ENCODE measurements at regions not wholly inside any gene's neighbourhood (a gene's known extent, or its start where the extent isn't known, plus 50 kb on each side); places are given as distances from the start of the nearest gene placed in this dataset.

DNA sequence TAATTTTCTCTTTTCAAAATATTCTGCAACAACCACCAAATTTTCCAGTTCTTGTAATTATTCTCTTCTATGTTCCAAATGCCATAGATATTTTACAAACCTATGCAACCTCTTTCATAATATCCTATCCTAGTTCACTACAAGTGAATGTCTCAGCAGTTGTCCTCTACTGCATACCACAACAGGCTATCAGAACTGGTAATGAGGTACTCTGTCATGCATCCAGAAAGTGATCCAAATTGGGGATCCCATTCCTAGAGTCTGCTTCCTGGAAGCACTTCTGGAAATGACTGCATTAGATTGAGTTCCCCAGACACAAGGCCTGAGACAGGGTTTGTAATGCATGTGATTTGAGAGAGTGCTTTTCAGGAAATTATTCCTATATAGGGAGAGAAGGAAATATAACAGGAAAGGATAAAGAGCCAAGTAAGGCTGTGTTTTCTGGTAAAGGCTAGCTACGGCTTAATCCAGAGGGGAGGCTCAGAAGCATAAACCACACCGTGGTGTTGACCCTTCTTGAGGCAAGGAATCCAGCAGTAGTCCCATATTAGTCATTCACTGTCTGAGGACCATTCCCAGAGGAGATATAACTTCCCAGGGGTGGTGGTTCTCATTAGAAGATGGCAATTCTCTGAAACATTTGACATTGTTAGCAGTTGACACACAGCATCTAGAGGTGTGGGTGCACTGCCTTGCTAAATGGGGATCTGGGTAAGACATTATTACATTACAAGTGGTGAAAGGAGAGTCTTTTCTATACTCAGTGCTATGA is 80.3 kb upstream of the FST start:
- H3K27ac ChIP-seq = no peak overlapping the region
- H3K36me3 ChIP-seq = no peaks in the 10 kb centered on the region
- no peaks in the 10 kb centered on the region for H3K27me3 ChIP-seq
- peaks cover 0 to 4% (median 2%) of the 10 kb centered on the region in 4 donors for H3K4me1 ChIP-seq
- H3K4me3 ChIP-seq = no peak overlapping the region
- WGBS, 2 donors = 78 to 80% methylated on average over 2 of the region's 2 CpGs
- no peak for ATAC-seq (ENCODE audit: low FRiP score in 2 of 2)
- H3K9me3 ChIP-seq = no peaks in the 10 kb centered on the region
- DNase-seq = no peak
- no peak for TF ChIP-seq EP300 (IDR thresholded peaks at IDR 0.05)
- no peak for TF ChIP-seq POLR2A (IDR thresholded peaks at IDR 0.05)
- TF ChIP-seq, protein P1, sequence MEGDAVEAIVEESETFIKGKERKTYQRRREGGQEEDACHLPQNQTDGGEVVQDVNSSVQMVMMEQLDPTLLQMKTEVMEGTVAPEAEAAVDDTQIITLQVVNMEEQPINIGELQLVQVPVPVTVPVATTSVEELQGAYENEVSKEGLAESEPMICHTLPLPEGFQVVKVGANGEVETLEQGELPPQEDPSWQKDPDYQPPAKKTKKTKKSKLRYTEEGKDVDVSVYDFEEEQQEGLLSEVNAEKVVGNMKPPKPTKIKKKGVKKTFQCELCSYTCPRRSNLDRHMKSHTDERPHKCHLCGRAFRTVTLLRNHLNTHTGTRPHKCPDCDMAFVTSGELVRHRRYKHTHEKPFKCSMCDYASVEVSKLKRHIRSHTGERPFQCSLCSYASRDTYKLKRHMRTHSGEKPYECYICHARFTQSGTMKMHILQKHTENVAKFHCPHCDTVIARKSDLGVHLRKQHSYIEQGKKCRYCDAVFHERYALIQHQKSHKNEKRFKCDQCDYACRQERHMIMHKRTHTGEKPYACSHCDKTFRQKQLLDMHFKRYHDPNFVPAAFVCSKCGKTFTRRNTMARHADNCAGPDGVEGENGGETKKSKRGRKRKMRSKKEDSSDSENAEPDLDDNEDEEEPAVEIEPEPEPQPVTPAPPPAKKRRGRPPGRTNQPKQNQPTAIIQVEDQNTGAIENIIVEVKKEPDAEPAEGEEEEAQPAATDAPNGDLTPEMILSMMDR (IDR thresholded peaks at IDR 0.05) = no peak
- TF ChIP-seq POLR2AphosphoS5 (IDR thresholded peaks at IDR 0.05) = no peak

DNA sequence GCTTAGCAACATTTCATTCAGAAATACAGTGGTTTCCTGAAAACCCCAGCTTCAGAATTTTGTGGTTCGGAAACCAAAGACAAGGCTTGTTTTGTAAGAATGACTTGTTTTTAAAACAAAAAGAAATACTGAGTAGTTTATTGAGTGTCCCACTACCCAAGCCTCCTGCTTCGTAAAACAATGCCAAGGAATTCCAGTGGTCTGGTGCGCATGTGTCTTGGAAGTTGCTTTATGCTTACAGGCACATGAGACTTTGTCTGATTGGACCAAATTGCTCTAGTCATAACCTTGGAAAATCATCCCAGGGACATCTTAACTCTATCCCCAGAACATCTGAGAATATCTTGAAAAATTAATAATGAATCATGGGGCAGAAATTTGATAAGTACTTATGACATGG is 77.1 kb upstream of the FST start:
- peaks cover 0 to 9% (median 5%) of the 10 kb centered on the region in 4 donors for H3K4me1 ChIP-seq
- no peaks in the 10 kb centered on the region for H3K36me3 ChIP-seq
- no peak for ATAC-seq (ENCODE audit: low FRiP score in 2 of 2)
- no peak overlapping the region for H3K27ac ChIP-seq
- no peaks in the 10 kb centered on the region for H3K27me3 ChIP-seq
- TF ChIP-seq, protein P1 (IDR thresholded peaks at IDR 0.05) = no peak
- TF ChIP-seq EP300 (IDR thresholded peaks at IDR 0.05) = no peak
- TF ChIP-seq POLR2A (IDR thresholded peaks at IDR 0.05) = no peak
- no peak for TF ChIP-seq POLR2AphosphoS5 (IDR thresholded peaks at IDR 0.05)
- no peak overlapping the region for H3K4me3 ChIP-seq
- no peak for DNase-seq
- H3K9me3 ChIP-seq = no peaks in the 10 kb centered on the region
- 81 to 91% methylated on average over 3 of the region's 3 CpGs for WGBS, 2 donors

DNA sequence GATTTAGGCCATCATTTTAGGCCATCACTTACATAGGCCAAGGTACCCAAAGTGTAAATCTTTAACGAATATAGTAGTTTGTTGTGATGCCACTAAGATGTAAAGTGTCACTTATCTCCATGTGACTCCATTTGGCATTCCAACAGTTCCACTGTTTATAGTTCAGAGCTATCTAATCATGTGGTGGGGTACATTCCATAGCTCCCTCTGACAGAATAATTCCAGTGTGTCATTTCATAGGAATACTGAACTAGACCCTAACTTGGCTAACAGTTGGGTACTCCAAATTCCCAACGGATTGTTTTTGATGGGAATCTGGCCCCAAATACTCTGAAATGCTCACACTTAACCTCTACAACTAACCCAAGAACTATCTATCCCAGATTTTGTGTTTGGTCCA is 76.7 kb upstream of the FST start:
- Histone ChIP-seq H3K27ac (no peak overlapping the region), H3K27me3 (no peaks in the 10 kb centered on the region), H3K9me3 (no peaks in the 10 kb centered on the region), H3K4me1 (peaks cover 0 to 9% (median 5%) of the 10 kb centered on the region in 4 donors), H3K36me3 (no peaks in the 10 kb centered on the region), H3K4me3 (no peak overlapping the region)
- TF ChIP-seq, protein P1 (IDR thresholded peaks at IDR 0.05) = no peak
- TF ChIP-seq POLR2A (IDR thresholded peaks at IDR 0.05) (no peak), EP300 (IDR thresholded peaks at IDR 0.05) (no peak), POLR2AphosphoS5 (IDR thresholded peaks at IDR 0.05) (no peak)
- ATAC-seq (ENCODE audit: low FRiP score in 2 of 2) = no peak
- 69 to 81% methylated on average over 2 of the region's 2 CpGs for WGBS, 2 donors
- DNase-seq = no peak

DNA sequence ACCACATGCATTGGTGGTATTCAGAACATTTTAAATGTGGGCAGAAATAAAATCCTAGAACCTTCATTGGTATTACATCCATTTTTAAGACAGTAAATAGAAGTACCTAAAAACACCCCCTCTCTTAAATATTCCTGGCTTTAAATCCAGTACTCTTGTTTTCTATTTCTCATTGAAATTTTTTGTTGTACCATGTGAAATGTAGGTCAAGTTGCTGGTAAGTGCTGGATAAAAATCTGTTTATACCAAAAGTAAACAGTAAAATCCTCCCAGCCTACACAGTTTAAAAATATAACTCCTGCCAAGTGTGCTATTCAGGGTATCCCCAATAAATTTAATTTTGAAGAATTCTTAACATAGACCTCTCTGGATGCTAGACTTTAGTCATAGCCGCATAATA is 75.0 kb upstream of the FST start:
- TF ChIP-seq, protein P1 (IDR thresholded peaks at IDR 0.05) = no peak
- no peak for TF ChIP-seq POLR2A (IDR thresholded peaks at IDR 0.05)
- TF ChIP-seq EP300 (IDR thresholded peaks at IDR 0.05) = no peak
- no peak for TF ChIP-seq POLR2AphosphoS5 (IDR thresholded peaks at IDR 0.05)

More for the DNA sequence above, 75.0 kb upstream of the FST start:
- WGBS, 2 donors = 85 to 96% methylated on average over 1 of the region's 1 CpG
- Histone ChIP-seq H3K4me1 (peaks cover 0 to 9% (median 5%) of the 10 kb centered on the region in 4 donors), H3K9me3 (no peaks in the 10 kb centered on the region), H3K27me3 (no peaks in the 10 kb centered on the region), H3K27ac (no peak overlapping the region), H3K36me3 (no peaks in the 10 kb centered on the region), H3K4me3 (no peak overlapping the region)
- ATAC-seq (ENCODE audit: low FRiP score in 2 of 2) (no peak), DNase-seq (no peak)
